NB4 (cell line): ENCODE measurements at regions not wholly inside any gene's neighbourhood (a gene's known extent, or its start where the extent isn't known, plus 50 kb on each side); places are given as distances from the start of the nearest gene placed in this dataset.
"Not testable (repeated sequence)": the region's sequence is repeated elsewhere in the genome, so short reads cannot be mapped to it uniquely, and the experiment has no call there.

Experiments
- DNase-seq: peaks from one replicate; pipeline ENCODE4 v3.0.0; 2010; ENCODE audit warnings: low read depth
- H3K4me3 ChIP-seq: one replicate; pipeline ENCODE4 v1.5.1; 2011; ENCODE audit warnings: mild to moderate bottlenecking, low read depth, low read length, moderate library complexity
- MYC ChIP-seq: IDR thresholded peaks from 2 replicates; pipeline ENCODE4 v1.6.1; 2011; ENCODE audit warnings: low read depth, low read length
- POLR2A ChIP-seq: IDR thresholded peaks from 2 replicates; pipeline ENCODE4 v1.6.1; 2011; ENCODE audit warnings: mild to moderate bottlenecking; ENCODE audit not compliant: insufficient read length; ENCODE audit errors: extremely low read depth
- TF ChIP-seq, protein P1 (sequence below): IDR thresholded peaks from 2 replicates; pipeline ENCODE4 v1.6.1; 2011; ENCODE audit warnings: low read depth, low read length
- TF ChIP-seq, protein P2 (sequence below): IDR thresholded peaks from one replicate; pipeline ENCODE4 v1.5.1; 2012; ENCODE audit warnings: low read depth, low read length

DNA sequence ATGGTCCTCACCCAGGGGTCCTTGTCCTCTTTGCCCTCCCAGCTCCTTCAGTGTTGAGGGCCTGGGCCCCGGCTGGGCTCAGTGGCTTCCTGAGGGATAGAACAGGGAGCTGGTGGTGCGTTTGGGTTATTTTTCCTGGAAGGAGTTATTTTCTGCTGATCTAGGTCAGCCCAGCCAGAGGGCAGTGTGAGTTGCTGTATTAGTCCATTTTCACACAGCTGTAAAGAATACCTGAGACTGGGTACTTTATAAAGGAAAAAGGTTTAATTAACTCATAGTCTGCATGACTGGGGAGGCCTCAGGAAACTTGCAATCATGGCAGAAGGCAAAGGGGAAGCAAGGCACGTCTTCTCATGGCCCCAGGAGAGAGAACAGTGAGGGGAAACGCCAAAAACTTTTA, 122.4 kb upstream of the PCBD1 start:
- no peak for DNase-seq
- H3K4me3 ChIP-seq = no peak overlapping the region
- no peak for TF ChIP-seq MYC
- TF ChIP-seq, protein P1, sequence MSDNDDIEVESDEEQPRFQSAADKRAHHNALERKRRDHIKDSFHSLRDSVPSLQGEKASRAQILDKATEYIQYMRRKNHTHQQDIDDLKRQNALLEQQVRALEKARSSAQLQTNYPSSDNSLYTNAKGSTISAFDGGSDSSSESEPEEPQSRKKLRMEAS = no peak
- no peak for TF ChIP-seq POLR2A
- TF ChIP-seq, protein P2, sequence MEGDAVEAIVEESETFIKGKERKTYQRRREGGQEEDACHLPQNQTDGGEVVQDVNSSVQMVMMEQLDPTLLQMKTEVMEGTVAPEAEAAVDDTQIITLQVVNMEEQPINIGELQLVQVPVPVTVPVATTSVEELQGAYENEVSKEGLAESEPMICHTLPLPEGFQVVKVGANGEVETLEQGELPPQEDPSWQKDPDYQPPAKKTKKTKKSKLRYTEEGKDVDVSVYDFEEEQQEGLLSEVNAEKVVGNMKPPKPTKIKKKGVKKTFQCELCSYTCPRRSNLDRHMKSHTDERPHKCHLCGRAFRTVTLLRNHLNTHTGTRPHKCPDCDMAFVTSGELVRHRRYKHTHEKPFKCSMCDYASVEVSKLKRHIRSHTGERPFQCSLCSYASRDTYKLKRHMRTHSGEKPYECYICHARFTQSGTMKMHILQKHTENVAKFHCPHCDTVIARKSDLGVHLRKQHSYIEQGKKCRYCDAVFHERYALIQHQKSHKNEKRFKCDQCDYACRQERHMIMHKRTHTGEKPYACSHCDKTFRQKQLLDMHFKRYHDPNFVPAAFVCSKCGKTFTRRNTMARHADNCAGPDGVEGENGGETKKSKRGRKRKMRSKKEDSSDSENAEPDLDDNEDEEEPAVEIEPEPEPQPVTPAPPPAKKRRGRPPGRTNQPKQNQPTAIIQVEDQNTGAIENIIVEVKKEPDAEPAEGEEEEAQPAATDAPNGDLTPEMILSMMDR = no peak

DNA sequence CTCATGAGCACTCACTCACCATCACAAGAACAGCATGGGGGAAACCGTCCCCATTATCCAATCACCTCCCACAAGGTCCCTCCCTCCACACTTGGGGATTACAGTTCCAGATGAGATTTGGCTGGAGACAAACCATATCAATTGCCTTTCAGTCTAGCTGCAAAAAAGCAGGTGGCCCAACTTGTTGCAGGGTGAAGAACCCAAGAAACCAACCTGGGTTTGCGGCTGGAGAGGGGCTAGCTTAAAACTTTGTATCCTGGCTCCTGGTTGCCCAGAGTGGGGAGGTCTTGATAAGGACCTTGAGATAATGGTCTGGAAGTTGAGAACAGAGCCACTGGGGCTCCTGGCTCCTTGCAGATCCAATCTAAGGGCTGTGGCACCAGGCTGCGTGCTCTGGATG, 122.8 kb upstream of the PCBD1 start:
- TF ChIP-seq POLR2A (no peak), MYC (no peak)
- TF ChIP-seq, protein P2 = no peak
- TF ChIP-seq, protein P1 = no peak
- DNase-seq = no peak
- H3K4me3 ChIP-seq = no peak overlapping the region

DNA sequence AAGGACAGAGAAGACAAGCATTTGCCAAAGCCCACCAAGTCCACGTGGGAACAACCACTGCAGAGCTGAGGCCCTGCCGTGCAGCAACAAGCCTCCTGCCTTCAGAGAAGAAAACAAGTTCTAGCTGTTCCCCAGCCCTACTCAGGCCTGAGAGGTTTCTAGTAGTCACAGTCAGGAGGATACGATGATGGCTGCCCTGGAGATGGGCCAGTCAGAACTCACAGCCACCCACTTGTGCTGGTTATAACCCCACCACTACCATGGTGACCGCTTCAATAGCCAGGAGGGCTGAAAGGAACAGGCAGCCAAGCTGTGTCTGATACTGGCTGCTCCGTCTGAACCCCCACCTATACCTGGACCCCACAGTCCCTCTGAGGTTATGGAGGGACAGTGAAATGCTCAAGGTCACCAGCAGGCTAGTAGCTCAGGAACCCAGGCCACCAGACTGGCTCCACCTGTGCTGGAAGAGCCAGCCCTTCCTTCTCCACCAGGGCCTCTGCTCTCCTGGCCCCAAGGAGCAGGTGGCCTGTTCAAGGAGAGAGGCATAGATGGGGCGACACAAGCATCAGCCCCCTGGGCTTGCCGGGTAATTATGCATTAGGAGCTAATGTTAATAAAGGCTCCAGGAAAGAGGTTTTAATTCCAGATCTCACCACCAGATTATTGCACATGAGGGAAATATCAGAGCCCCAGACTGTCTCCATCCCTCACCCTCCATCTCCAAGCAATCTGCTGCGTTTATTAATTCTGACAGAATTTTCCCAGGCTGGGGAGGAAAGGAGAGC, 125.8 kb upstream of the PCBD1 start:
- TF ChIP-seq, protein P1 = no peak
- TF ChIP-seq MYC (no peak), POLR2A (no peak)
- TF ChIP-seq, protein P2 = no peak
- H3K4me3 ChIP-seq = no peak overlapping the region
- no peak for DNase-seq

DNA sequence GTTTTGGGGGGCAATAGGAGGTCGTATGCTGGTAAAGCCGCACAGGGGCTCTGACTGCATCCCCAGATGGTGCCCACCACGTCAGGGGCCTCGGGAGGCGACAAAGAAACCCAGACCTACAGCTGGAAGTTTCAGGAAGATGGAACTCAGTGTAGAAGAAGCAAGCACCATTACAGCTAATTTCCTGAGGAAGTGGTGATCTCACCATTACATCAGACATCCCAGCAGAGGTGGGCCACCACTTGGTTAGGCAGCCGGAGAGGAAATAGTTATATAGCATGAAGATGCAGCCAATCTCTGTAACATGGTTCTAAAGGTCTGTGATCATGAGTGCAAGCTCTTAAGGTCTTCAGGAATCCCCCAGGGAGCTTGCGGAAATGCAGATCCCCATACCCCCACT, 127.3 kb upstream of the PCBD1 start:
- H3K4me3 ChIP-seq = no peak overlapping the region
- DNase-seq = peak; percentile 13
- TF ChIP-seq, protein P1 = no peak
- no peak for TF ChIP-seq POLR2A

DNA sequence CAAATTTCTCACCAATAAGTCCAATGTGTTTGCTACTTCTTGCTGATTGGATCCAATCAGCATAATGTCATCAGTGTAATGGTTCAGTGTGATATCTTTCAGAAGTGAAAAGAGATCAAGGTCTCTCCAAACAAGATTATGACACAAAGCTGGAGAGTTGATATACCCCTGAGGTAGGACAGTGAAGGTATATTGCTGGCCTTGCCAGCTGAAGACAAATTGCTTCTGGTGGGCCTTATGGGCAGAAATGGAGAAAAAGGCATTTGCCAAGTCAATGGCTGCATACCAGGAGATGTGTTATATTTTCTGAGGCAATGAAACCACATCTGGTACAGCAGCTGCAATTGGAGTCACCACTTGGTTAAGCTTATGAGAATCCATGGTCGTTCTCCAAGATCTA, 131.7 kb upstream of the PCBD1 start:
- not testable (repeated sequence) for H3K4me3 ChIP-seq, DNase-seq

DNA sequence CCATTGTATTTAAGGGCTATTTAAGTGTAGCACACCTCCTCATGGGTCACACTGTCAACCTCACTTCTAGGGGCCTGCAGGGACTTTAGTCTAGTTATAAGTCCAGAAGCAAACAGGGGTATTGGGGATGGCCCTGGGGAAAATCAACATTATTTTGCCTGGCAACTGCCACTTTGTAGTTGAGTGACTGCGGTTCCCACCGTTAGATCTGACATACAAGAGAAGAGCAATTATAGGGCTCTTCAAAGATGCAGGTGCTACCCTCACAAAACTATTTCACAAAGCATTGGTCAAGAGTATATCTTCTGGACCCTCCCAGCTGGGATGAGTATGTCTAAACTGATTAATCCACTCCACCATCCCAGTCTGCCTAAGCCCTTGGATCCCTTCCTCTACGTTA, 133.0 kb upstream of the PCBD1 start:
- no peak overlapping the region for H3K4me3 ChIP-seq
- TF ChIP-seq, protein P2 = no peak
- TF ChIP-seq POLR2A (no peak), MYC (no peak)
- TF ChIP-seq, protein P1 = no peak
- no peak for DNase-seq

DNA sequence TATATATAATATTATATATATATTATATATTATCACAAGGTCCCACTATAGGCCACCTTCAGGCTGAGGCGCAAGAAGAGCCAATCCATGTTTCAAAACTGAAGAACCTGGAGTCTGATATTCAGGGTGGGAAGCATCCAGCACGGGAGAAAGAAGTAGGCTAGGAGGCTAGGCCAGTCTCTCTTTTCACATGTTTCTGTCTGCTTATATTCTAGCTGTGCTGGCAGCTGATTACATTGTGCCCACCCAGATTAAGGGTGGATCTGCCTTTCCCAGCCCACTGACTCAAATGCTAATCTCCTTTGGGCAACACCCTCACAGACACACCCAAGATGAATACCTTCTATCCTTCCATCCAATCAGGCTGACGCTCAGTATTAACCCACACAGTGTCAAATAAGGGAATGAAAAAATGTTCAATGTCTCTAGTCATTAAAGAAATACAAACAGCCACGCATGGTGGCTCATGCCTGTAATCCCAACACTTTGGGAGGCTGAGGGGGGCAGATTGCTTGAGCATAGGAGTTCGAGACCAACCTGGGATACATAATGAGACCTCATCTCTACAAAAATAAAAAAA, 135.4 kb upstream of the PCBD1 start:
- H3K4me3 ChIP-seq = no peak overlapping the region
- no peak for DNase-seq
- TF ChIP-seq, protein P2 = no peak
- TF ChIP-seq, protein P1 = no peak
- TF ChIP-seq MYC = no peak
- no peak for TF ChIP-seq POLR2A
